ENCODE measurements at regions not wholly inside any gene's neighbourhood (a gene's known extent, or its start where the extent isn't known, plus 50 kb on each side); places are given as distances from the start of the nearest gene placed in this dataset.
"Not testable (repeated sequence)": the region's sequence is repeated elsewhere in the genome, so short reads cannot be mapped to it uniquely, and the experiment has no call there.

- H3K36me3 ChIP-seq (ENCODE audit: control insufficient read depth in 3 of 3, insufficient read depth in 2 of 3, low read depth in 1 of 3, low read length in 3 of 3); H3K4me1 ChIP-seq (ENCODE audit: control insufficient read depth in 3 of 3, insufficient read depth in 2 of 3, low read depth in 1 of 3, low read length in 2 of 3); H3K27me3 ChIP-seq (ENCODE audit: control insufficient read depth in 3 of 3, insufficient read depth in 3 of 3, low read length in 3 of 3); H3K27ac ChIP-seq (ENCODE audit: low read depth in 1 of 3, low read length in 2 of 3); H3K4me3 ChIP-seq (ENCODE audit: low read depth in 1 of 3, low read length in 3 of 3); DNase-seq; FAIRE-seq; H3K9me3 ChIP-seq (ENCODE audit: control insufficient read depth in 2 of 2, insufficient read depth in 1 of 2, low read depth in 1 of 2, low read length in 1 of 2): not testable (repeated sequence)
- 48 to 57% (median 54%) methylated on average over 6 of the region's 6 CpGs for WGBS, 3 donors
Measured at GRCh38 chr10:9957876-9958275, 1059.8 kb upstream of the CELF2 start.

- 22 to 40% (median 38%) methylated on average over 2 of the region's 2 CpGs for WGBS, 3 donors
- DNase-seq (no peak), FAIRE-seq (no peak)
- H3K4me3 ChIP-seq (ENCODE audit: low read depth in 1 of 3, low read length in 3 of 3) = no peak overlapping the region
- H3K36me3 ChIP-seq (ENCODE audit: control insufficient read depth in 3 of 3, insufficient read depth in 2 of 3, low read depth in 1 of 3, low read length in 3 of 3) = no peaks in the 10 kb centered on the region
- H3K27me3 ChIP-seq (ENCODE audit: control insufficient read depth in 3 of 3, insufficient read depth in 3 of 3, low read length in 3 of 3) = no peaks in the 10 kb centered on the region
- H3K27ac ChIP-seq (ENCODE audit: low read depth in 1 of 3, low read length in 2 of 3) = no peak overlapping the region
- no peaks in the 10 kb centered on the region for H3K9me3 ChIP-seq (ENCODE audit: control insufficient read depth in 2 of 2, insufficient read depth in 1 of 2, low read depth in 1 of 2, low read length in 1 of 2)
- H3K4me1 ChIP-seq (ENCODE audit: control insufficient read depth in 3 of 3, insufficient read depth in 2 of 3, low read depth in 1 of 3, low read length in 2 of 3) = no peaks in the 10 kb centered on the region
Measured at GRCh38 chr10:9965341-9965740, 1052.3 kb upstream of the CELF2 start.

- Histone ChIP-seq H3K4me3 (ENCODE audit: low read depth in 1 of 3, low read length in 3 of 3) (no peak overlapping the region), H3K36me3 (ENCODE audit: control insufficient read depth in 3 of 3, insufficient read depth in 2 of 3, low read depth in 1 of 3, low read length in 3 of 3) (no peaks in the 10 kb centered on the region), H3K27ac (ENCODE audit: low read depth in 1 of 3, low read length in 2 of 3) (no peak overlapping the region), H3K9me3 (ENCODE audit: control insufficient read depth in 2 of 2, insufficient read depth in 1 of 2, low read depth in 1 of 2, low read length in 1 of 2) (peaks cover 0 to 5% of the 10 kb centered on the region in 2 donors), H3K4me1 (ENCODE audit: control insufficient read depth in 3 of 3, insufficient read depth in 2 of 3, low read depth in 1 of 3, low read length in 2 of 3) (no peaks in the 10 kb centered on the region), H3K27me3 (ENCODE audit: control insufficient read depth in 3 of 3, insufficient read depth in 3 of 3, low read length in 3 of 3) (no peaks in the 10 kb centered on the region)
- DNase-seq = no peak
- 76 to 88% (median 76%) methylated on average over 3 of the region's 3 CpGs for WGBS, 3 donors
- no peak for FAIRE-seq
Measured at GRCh38 chr10:9986786-9987185, 1030.9 kb upstream of the CELF2 start.

GRCh38 chr10:9987197-9987596, 1030.5 kb upstream of the CELF2 start:
- Histone ChIP-seq H3K4me3 (ENCODE audit: low read depth in 1 of 3, low read length in 3 of 3) (no peak overlapping the region), H3K4me1 (ENCODE audit: control insufficient read depth in 3 of 3, insufficient read depth in 2 of 3, low read depth in 1 of 3, low read length in 2 of 3) (no peaks in the 10 kb centered on the region), H3K36me3 (ENCODE audit: control insufficient read depth in 3 of 3, insufficient read depth in 2 of 3, low read depth in 1 of 3, low read length in 3 of 3) (no peaks in the 10 kb centered on the region), H3K27ac (ENCODE audit: low read depth in 1 of 3, low read length in 2 of 3) (no peak overlapping the region), H3K27me3 (ENCODE audit: control insufficient read depth in 3 of 3, insufficient read depth in 3 of 3, low read length in 3 of 3) (no peaks in the 10 kb centered on the region), H3K9me3 (ENCODE audit: control insufficient read depth in 2 of 2, insufficient read depth in 1 of 2, low read depth in 1 of 2, low read length in 1 of 2) (peaks cover 0 to 5% of the 10 kb centered on the region in 2 donors)
- 80 to 87% (median 86%) methylated on average over 5 of the region's 5 CpGs for WGBS, 3 donors
- no peak for DNase-seq
- FAIRE-seq = no peak

GRCh38 chr10:9992661-9993060, 1025.0 kb upstream of the CELF2 start:
- DNase-seq = no peak

GRCh38 chr10:9994131-9994530, 1023.5 kb upstream of the CELF2 start:
- no peak for DNase-seq
- Histone ChIP-seq H3K4me3 (ENCODE audit: low read depth in 1 of 3, low read length in 3 of 3) (no peak overlapping the region), H3K9me3 (ENCODE audit: control insufficient read depth in 2 of 2, insufficient read depth in 1 of 2, low read depth in 1 of 2, low read length in 1 of 2) (no peaks in the 10 kb centered on the region), H3K36me3 (ENCODE audit: control insufficient read depth in 3 of 3, insufficient read depth in 2 of 3, low read depth in 1 of 3, low read length in 3 of 3) (no peaks in the 10 kb centered on the region), H3K27me3 (ENCODE audit: control insufficient read depth in 3 of 3, insufficient read depth in 3 of 3, low read length in 3 of 3) (no peaks in the 10 kb centered on the region), H3K27ac (ENCODE audit: low read depth in 1 of 3, low read length in 2 of 3) (no peak overlapping the region), H3K4me1 (ENCODE audit: control insufficient read depth in 3 of 3, insufficient read depth in 2 of 3, low read depth in 1 of 3, low read length in 2 of 3) (no peaks in the 10 kb centered on the region)
- 83 to 84% (median 83%) methylated on average over 3 of the region's 3 CpGs for WGBS, 3 donors
- FAIRE-seq = no peak

More at GRCh38 chr10:9992661-9993060, 1025.0 kb upstream of the CELF2 start:
- Histone ChIP-seq H3K36me3 (ENCODE audit: control insufficient read depth in 3 of 3, insufficient read depth in 2 of 3, low read depth in 1 of 3, low read length in 3 of 3) (no peaks in the 10 kb centered on the region), H3K4me3 (ENCODE audit: low read depth in 1 of 3, low read length in 3 of 3) (no peak overlapping the region), H3K4me1 (ENCODE audit: control insufficient read depth in 3 of 3, insufficient read depth in 2 of 3, low read depth in 1 of 3, low read length in 2 of 3) (no peaks in the 10 kb centered on the region), H3K9me3 (ENCODE audit: control insufficient read depth in 2 of 2, insufficient read depth in 1 of 2, low read depth in 1 of 2, low read length in 1 of 2) (no peaks in the 10 kb centered on the region), H3K27me3 (ENCODE audit: control insufficient read depth in 3 of 3, insufficient read depth in 3 of 3, low read length in 3 of 3) (no peaks in the 10 kb centered on the region), H3K27ac (ENCODE audit: low read depth in 1 of 3, low read length in 2 of 3) (no peak overlapping the region)
- 44 to 53% (median 48%) methylated on average over 11 of the region's 11 CpGs for WGBS, 3 donors
- FAIRE-seq = no peak

- WGBS, 3 donors = 82 to 86% (median 84%) methylated on average over 5 of the region's 5 CpGs
- H3K36me3 ChIP-seq (ENCODE audit: control insufficient read depth in 3 of 3, insufficient read depth in 2 of 3, low read depth in 1 of 3, low read length in 3 of 3) = no peaks in the 10 kb centered on the region
- H3K27me3 ChIP-seq (ENCODE audit: control insufficient read depth in 3 of 3, insufficient read depth in 3 of 3, low read length in 3 of 3) = no peaks in the 10 kb centered on the region
- H3K9me3 ChIP-seq (ENCODE audit: control insufficient read depth in 2 of 2, insufficient read depth in 1 of 2, low read depth in 1 of 2, low read length in 1 of 2) = no peaks in the 10 kb centered on the region
- H3K27ac ChIP-seq (ENCODE audit: low read depth in 1 of 3, low read length in 2 of 3) = no peak overlapping the region
- H3K4me3 ChIP-seq (ENCODE audit: low read depth in 1 of 3, low read length in 3 of 3) = no peak overlapping the region
- FAIRE-seq = no peak
- no peaks in the 10 kb centered on the region for H3K4me1 ChIP-seq (ENCODE audit: control insufficient read depth in 3 of 3, insufficient read depth in 2 of 3, low read depth in 1 of 3, low read length in 2 of 3)
- no peak for DNase-seq
Measured at GRCh38 chr10:9999627-10000026, 1018.0 kb upstream of the CELF2 start.

GRCh38 chr10:10007957-10008356, 1009.7 kb upstream of the CELF2 start:
- 75 to 86% (median 86%) methylated on average over 6 of the region's 6 CpGs for WGBS, 3 donors
- FAIRE-seq (no peak), DNase-seq (no peak)
- H3K27ac ChIP-seq (ENCODE audit: low read depth in 1 of 3, low read length in 2 of 3) = no peak overlapping the region
- no peaks in the 10 kb centered on the region for H3K4me1 ChIP-seq (ENCODE audit: control insufficient read depth in 3 of 3, insufficient read depth in 2 of 3, low read depth in 1 of 3, low read length in 2 of 3)
- no peaks in the 10 kb centered on the region for H3K36me3 ChIP-seq (ENCODE audit: control insufficient read depth in 3 of 3, insufficient read depth in 2 of 3, low read depth in 1 of 3, low read length in 3 of 3)
- H3K9me3 ChIP-seq (ENCODE audit: control insufficient read depth in 2 of 2, insufficient read depth in 1 of 2, low read depth in 1 of 2, low read length in 1 of 2) = no peaks in the 10 kb centered on the region
- H3K27me3 ChIP-seq (ENCODE audit: control insufficient read depth in 3 of 3, insufficient read depth in 3 of 3, low read length in 3 of 3) = no peaks in the 10 kb centered on the region
- no peak overlapping the region for H3K4me3 ChIP-seq (ENCODE audit: low read depth in 1 of 3, low read length in 3 of 3)

GRCh38 chr10:10010397-10010796, 1007.3 kb upstream of the CELF2 start:
- no peaks in the 10 kb centered on the region for H3K36me3 ChIP-seq (ENCODE audit: control insufficient read depth in 3 of 3, insufficient read depth in 2 of 3, low read depth in 1 of 3, low read length in 3 of 3)
- H3K27ac ChIP-seq (ENCODE audit: low read depth in 1 of 3, low read length in 2 of 3) = no peak overlapping the region
- 73 to 82% (median 80%) methylated on average over 2 of the region's 2 CpGs for whole genome bisulfite sequencing, 3 donors
- FAIRE-seq = no peak
- no peaks in the 10 kb centered on the region for H3K27me3 ChIP-seq (ENCODE audit: control insufficient read depth in 3 of 3, insufficient read depth in 3 of 3, low read length in 3 of 3)
- H3K9me3 ChIP-seq (ENCODE audit: control insufficient read depth in 2 of 2, insufficient read depth in 1 of 2, low read depth in 1 of 2, low read length in 1 of 2) = no peaks in the 10 kb centered on the region
- H3K4me1 ChIP-seq (ENCODE audit: control insufficient read depth in 3 of 3, insufficient read depth in 2 of 3, low read depth in 1 of 3, low read length in 2 of 3) = no peaks in the 10 kb centered on the region
- no peak overlapping the region for H3K4me3 ChIP-seq (ENCODE audit: low read depth in 1 of 3, low read length in 3 of 3)
- no peak for DNase-seq

All from small intestine (tissue), 7 donors.